ELR (cell line): ENCODE measurements at regions not wholly inside any gene's neighbourhood (a gene's known extent, or its start where the extent isn't known, plus 50 kb on each side); places are given as distances from the start of the nearest gene placed in this dataset.
A peak's percentile ranks its signal among the peaks of the same experiment; 100 is the strongest.
"Not testable (repeated sequence)": the region's sequence is repeated elsewhere in the genome, so short reads cannot be mapped to it uniquely, and the experiment has no call there.

Experiments used
- DNase-seq: peaks from one replicate; pipeline ENCODE4 v3.0.0-alpha.2; 2015; ENCODE audit warnings: low read depth

DNA sequence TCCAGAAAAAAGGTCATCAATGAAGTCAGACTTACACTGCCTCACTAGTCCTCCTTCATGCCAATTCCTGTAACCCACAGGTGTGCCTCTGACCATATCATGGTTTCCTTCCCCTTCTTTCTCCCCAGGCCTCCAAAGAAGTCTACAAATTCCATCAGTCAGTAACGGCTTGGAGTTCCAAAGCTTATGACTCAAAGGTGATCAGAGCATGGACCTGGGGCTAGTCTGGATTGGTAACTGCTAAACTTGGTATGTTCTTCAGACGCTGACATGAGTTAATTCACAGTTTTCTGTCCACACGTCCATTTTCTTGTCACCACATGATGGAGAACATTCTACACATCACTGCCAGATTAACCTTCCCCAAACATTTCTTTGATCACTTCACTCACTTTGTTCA, 560.4 kb downstream of the ETNK1 start:
- no peak for DNase-seq

GRCh38 chr12:23186950-23187349, 562.0 kb downstream of the ETNK1 start:
- DNase-seq, result no peak

GRCh38 chr12:23193552-23193951, 568.6 kb downstream of the ETNK1 start:
- DNase-seq, result no peak

DNA sequence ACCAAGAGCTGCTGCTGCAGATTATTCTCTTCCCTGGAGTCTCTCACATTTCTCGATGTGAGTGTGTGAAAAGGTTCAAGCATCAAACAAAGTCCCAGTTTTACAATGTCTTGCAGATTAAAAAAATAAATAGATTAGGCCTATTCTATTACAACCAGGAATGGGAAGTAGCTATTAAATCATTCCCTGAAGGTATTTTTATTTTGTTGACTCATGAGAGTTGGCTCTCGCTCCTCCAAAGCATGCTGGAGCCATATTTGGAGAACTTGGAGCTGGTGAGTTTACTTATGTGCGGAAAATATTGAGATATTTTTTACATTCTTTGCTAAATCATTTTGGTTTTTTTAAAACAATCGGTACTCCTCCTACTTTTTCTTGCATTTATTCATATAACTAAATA, 572.3 kb downstream of the ETNK1 start:
- no peak for DNase-seq

DNA sequence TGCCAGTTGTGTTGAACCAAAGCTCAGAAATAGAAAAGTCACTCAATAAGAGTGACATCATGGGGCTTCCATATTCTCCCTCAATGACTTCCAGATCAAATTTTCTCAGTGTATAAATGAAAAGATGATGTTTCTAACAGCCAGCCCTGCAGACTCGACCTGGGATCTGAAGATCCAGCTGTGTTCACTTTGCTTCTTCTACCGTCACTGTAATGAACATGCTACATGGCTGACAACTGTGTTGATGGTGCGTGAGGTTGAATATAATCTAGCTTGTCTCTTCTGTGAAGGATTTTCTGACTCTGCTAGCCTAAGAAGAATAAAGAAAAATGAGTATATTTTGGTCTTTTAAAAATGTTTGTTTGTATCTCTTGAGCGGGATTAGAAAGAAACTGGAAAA, 577.8 kb downstream of the ETNK1 start:
- DNase-seq, result no peak

DNA sequence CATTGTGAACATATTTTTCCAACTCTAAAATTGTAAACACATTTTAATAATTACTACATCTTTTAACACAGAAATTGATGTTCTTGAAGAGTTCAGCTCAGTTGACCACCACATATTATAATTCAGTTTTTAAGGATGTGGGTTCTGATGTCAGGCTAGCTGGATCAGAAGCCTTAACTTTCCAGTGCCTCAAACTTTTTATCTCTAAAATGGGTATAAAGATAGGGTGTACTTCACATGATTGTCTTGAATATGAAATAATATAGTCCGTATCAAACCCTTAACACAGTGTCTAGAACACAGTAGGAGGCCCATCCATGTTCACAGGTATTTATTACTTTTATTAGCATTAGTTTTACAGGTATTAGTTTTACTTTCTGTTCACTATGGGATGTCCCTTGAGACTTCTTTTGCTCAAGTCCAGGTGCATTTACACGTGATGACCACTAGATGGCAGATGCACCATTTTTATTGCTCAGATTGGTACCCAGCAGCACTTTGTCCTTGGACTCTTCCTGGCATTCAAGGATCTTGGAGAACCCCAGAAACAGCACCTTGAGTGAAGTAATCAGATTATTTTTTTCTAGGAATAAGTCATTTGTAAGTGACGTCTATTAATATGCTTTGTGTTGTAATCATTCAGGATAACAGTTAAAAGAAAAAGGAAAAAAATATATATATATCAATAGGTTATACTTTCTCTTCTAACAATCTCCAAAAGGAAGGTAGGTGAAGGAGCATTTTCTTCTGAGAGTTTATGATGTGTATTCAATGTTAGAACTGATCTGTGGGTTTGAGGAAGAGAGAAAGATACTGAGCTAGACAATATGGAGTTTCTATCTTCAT, 580.2 kb downstream of the ETNK1 start:
- peak; percentile 60 for DNase-seq

GRCh38 chr12:23209793-23210192, 584.8 kb downstream of the ETNK1 start:
- DNase-seq, result no peak

DNA sequence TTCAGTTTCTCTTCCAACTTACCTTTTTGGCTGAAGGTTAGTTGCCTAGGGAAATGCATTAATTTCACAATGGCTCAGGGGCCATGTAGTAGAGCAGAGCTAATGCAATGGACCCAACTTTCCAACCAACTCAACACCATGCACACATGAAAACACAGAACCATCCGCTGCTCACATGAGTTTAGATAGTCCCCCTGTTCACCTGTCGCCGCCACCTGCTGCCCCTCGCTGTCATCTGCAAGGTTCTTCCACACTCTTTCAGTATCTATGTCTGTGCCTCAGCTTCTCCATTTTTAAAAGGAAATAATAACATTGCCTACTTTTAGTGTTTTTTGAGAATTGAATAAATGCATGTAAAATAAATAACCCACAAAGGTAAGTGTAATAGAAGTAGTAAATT, 585.6 kb downstream of the ETNK1 start:
- DNase-seq, result no peak

DNA sequence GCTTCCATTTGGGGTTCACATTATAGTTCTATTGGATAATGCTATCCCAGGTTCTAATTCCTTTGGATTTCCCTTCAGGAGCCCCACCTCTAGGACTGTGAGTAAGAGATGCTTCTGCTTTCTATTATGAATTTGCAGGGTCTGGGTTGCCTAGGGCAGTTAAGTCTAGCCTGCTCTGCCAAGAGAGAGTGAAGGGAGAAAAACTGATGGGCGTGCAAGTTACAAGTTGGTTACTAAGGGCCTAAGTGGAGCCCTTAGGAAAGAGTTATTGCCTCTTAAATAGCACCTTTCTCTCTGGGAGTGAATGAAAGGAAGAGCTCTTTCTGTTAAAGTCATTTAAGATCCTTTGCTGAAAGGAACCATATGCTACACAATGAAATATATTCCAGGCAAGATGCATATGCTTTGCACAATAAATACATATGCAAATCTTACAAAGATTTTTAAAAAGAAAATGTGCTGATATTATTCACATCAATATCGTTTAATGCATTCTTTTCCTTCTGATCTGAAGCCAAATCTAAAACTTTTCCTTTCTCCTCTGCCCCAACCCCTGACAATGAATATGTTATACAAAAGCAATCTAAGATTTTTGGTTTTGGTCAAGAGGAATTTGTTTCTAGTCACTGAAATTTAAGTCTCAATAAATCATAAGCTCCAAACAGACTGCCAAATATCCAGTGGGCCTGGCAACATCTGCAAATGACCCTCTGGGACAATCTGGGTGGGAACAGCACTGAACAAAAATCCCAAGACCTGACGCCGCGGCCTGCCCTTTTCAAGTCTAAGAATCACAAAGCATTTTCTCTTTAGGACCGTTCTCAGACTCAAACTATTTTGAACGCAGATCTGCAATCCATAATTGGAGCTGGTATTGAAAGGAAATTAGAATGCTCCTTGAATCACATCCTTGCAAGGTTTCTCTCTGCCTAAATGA, 586.7 kb downstream of the ETNK1 start:
- DNase-seq, result no peak

DNA sequence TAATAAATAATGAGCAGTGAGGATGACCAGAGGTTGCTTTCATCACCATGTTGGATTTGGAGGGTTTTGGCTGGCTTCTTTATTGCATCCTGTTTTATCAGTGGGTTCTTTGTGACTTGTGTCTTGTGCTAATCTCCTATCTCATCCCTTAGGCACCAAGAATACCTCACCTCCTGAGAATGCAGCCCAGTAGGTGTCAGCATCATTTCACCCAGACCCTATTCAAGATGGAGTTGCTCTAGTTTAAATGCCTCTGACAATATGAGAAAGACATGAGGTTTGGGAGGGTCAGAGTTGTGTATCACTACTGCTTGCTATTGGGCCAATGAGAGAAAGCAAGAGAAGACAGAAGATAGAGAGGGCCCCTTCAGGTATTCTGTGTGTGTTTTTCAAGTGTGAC, 592.2 kb downstream of the ETNK1 start:
- no peak for DNase-seq

DNA sequence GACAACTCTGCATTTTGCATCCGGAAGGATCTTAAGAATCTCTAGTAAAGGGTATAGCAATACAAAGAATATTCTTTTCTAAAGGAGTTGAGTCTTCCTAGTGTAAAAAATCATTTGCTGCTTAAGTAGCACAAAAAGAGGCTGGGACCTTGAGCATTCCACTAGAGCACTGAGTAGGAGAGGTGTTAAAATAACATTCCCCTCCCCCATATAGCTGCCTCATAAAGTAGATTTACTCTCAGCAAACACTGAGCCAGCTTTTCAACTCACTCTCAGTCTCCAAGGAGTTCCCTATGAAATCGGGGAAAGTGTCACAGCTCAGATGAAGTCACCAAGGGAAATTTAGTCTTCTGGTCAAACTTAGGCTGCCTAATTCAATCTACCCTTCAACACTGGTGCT, 592.7 kb downstream of the ETNK1 start:
- no peak for DNase-seq

DNA sequence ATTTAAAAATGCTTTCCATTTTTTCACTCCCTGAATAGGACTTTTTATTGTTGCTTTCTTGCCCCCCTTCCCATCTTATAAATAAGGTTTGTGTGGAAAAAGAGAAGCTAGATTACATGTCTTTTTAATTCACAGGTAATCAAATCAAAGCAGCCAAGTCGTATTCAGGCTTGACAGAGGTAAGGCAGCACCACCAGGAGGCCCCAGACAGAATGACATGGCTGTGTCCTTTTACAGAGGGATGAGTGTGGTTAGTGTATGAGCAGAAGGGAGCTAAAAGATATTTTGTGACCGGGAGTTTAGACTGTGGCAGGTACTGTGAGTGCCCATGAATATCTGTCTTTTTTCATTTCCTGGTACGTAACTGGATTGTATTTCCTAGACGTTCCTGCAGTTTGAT, 596.1 kb downstream of the ETNK1 start:
- DNase-seq, result no peak

GRCh38 chr12:23221926-23222325, 597.0 kb downstream of the ETNK1 start:
- no peak for DNase-seq

DNA sequence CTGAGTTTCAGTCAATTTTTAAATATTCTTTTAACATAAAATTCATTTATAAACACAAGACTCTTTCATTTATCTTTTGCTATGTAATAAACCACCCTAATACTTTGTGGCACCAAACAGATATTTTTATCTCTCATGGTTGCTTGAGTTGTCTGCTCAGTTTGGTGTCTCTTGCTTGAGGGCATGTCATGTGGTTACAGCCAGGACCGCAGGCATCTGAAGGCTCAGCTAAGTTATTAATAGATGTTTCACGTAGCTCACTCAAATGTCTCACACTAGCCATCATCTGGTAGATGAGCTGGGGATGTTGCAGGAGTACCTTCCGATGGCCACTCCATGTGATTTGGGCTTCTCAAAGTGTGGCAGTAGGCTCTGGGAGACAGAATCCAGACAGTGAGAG, 597.8 kb downstream of the ETNK1 start:
- DNase-seq, result no peak

GRCh38 chr12:23228101-23228500, 603.1 kb downstream of the ETNK1 start:
- no peak for DNase-seq

DNA sequence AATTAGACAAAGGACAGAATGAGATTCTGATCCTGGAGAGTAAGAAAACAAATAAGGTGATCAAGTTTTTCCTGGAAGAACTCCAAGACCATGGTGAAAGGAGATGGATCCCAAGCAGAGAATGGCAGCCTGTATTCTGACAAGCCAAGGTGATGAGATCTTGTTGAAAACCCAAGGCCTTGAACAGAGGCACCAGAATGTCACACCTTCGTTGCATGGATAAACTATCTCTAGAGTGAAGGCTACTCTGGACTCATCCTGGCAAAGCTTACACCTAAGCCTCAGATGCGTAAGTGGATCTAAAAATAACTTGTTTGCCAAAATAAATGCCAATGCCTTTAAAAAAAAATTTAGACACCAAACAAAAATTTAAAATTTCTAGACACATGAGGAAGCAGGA, 605.9 kb downstream of the ETNK1 start:
- no peak for DNase-seq

DNA sequence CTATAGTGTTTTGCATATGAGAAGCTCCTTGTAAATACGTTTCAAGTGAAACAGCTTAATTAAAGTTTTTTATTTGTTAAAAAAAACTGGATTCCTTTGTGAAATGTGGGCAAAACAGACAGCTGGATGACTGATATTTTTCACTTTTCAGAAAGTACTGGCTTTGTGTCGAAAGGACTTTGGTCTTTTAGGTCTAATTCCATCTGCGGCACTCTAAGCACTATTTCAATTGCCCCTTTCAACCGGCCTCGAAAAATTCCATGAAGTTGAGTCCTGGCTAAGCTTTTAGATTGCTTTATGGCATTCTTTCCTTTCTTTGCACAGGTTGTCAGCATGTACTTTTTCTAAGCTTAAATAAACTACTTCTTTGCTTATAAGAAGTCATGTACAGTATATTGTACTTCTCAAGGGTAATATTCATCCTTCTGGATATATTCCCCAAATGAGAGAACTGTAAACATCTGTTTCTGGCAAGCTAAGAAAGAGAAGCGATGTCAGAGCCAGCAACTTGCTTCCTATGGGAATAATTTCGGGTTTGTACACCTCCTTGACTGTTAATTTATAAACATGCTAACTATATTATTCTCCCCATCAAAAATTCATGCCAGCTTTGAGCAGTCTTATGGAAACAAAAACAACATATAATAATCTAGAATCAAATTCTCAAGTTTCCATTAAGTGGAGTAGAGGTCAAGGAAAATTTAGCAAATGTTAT, 611.3 kb downstream of the ETNK1 start:
- no peak for DNase-seq

GRCh38 chr12:23236811-23237210, 611.8 kb downstream of the ETNK1 start:
- DNase-seq, result no peak

DNA sequence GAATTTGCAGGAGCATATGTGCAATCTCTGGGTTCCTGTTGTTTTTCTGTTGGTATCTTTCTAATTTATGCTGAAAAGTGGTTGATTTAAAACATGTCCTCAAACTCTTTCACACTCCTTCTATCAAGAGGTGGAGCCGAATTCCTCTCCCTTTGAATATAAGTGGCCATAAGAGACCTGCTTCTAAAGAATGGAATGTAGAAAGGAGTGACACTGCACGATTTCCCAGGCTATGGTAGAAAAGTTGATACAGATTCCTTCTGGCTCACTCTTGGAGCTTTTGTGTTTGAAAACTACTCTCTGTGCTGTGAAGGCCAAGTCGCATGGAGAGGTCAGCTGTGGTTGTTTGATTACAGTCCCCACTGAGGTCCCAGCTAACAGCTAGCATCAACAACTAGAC, 613.2 kb downstream of the ETNK1 start:
- no peak for DNase-seq

DNA sequence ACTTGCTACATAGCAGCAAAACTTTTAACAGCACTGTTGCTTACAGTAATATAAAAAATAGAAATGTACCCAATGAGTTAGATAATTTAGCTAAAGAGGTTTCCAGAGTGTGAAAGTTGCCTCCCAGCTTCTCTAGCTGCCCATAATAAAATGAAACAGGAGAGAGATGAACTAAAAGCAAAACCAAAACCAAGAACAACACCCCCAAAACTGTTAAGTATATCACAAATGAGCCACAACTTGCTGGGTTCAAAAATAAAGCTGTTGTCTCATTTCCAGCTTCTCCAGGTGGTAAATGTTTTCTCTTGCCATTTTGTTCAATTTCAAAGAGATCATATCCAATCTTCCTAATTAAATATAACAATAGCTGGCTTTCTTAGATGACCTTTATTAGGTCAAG, 614.0 kb downstream of the ETNK1 start:
- DNase-seq, result no peak

GRCh38 chr12:23245186-23245585, 620.2 kb downstream of the ETNK1 start:
- DNase-seq, result no peak

DNA sequence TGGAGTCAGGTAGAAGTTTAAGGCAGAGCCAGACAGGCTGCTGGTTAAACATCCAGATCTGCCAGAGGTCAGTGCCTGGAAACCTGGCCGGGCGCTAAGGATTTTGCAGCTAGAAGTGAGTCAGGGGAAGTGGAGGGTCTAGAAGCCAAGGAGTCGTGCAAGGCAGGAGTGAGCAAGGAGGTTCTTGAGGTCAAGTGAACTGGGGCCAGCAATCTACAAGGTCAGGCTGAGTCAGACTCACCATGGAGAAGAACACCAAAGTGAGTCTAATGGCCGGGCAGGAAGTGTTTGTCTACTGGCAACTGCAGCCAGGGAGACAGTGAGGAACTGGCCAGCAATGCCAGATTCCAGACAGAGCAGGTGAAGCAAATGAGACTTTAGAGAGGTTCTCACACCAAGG, 628.2 kb downstream of the ETNK1 start:
- no peak for DNase-seq

DNA sequence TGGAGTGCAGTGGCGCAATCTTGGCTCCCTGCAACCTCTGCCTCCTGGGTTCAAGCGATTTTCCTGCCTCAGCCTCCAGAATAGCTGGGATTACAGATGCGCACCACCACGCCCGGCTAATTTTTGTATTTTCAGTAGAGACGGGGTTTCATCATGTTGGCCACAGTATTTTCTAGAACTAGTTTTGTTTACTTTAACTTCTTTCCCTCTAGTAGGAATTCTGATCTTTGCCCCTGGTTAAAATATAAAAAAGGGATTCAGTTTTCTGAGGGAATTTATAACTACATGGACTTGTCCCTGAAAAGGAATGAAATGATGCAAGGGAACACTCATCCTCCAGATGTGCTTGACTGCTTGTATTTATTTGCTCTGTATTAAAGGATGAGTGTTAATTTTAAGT, 628.9 kb downstream of the ETNK1 start:
- DNase-seq, result not testable (repeated sequence)
